NCI-H1092 treated with DMSO at 0.1 percent for 48 hours (cell line): ENCODE measurements at regions not wholly inside any gene's neighbourhood (a gene's known extent, or its start where the extent isn't known, plus 50 kb on each side); places are given as distances from the start of the nearest gene placed in this dataset.
"Not testable (repeated sequence)": the region's sequence is repeated elsewhere in the genome, so short reads cannot be mapped to it uniquely, and the experiment has no call there.

Experiments used
- DNase-seq: peaks from one replicate; lab custom pipeline; 2025; lab: John Stamatoyannopoulos, UW

DNA sequence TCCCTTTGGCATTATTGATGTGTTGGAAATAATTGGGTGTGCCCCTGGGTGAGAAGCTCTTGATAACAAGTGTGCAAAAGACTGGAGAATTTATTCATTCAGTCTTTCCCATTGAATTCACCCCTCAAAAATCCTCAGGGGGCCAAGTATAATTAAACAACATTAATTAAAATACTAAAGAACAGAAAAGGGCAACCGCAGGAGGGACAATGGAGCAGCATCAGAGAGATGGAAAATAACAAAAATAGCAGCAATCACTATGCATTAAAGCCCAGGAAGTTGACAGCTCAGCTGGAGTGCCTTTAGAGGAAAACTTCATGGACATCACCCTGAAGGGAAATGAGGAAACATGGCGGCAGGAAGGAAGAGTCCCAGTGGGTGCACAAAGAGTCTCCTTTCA, 227.6 kb downstream of the MINAR1 start:
- no peak for DNase-seq

DNA sequence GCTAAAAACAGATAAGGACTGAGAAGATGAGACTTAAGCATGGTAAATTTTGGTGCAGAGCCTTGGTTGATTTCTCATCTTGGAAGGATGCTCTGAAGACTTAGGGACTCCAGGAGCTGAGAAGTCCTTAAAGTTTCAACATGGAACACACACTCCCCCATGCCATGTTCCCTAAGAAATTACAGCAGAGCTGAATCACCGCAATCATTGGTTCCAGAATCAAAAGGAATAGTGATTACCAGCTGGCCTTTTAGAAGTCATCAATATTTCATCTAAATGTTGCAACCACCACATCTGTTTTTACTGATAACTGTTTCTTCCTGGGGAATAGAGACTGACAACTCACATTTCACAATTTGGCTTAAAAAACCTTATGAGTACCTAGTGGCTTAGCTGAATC, 229.3 kb downstream of the MINAR1 start:
- no peak for DNase-seq

DNA sequence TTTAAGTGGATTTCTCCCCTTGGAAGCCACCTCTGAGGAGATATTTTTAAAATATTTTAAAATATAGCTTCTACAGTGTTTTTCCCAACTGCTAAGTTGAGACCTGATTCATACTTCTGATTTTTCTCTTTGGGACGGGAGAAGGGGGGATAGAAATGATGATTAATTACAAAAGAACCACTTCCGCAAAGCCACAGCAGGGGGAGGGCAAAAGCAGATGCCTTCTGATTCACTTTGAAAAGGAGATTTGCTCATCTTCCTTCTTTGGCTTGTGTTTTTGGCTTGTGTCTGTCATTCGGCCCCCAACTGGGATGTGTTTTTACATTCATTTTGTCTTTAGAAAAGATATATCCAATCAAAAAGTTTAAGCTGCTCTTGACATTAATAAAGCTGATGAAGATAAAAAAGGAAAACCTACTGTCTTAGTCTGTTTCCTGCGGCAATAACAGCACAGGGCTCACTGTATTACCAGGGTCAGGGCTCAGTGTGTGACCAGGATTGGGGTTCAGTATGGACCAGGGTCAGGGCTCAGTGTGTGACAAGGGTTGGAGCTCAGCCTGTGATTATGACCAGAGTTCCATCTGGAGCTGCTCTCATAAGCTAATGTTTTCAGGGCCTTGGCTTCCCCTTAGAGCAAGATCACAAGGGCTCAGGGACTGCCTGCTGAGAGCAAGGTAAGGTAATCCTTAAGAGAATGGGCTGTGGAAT, 223.2 kb downstream of the MTHFS start:
- no peak for DNase-seq

DNA sequence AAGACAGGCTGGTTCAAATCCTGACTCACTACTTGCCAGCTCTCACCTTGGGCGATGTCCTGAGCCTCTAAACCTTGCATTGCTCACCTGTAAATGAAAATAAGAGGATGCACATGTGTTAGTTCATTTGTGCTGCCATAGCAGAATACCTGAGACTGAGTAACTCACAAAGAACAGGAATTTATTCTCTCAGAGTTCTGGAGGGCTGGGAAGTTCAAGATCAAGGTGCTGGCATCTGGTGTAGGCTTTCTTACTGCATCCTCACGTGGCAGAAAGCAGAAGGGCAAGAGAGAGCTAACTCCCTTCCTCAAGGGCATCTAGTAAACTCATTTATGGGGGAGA, 222.7 kb downstream of the MTHFS start:
- no peak for DNase-seq

DNA sequence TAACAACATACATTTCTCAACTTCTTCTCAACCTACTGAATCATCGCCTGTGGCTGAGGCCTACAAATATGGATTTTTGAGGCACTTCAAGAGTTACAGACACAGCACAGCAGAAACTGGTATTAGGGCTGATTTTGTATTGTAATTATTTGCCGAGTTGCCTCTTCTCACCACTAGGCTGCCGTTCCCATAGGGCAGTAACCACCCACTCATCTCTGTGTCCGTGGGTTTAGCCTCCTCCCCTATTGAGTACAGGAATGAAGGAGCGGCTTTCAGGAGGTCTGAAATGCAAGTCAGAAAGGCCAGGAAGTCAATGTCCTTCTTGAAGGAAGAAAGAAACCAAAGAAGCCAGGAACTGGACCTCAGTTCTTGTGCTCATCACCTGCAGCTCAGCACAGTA, 220.8 kb downstream of the MTHFS start:
- no peak for DNase-seq

DNA sequence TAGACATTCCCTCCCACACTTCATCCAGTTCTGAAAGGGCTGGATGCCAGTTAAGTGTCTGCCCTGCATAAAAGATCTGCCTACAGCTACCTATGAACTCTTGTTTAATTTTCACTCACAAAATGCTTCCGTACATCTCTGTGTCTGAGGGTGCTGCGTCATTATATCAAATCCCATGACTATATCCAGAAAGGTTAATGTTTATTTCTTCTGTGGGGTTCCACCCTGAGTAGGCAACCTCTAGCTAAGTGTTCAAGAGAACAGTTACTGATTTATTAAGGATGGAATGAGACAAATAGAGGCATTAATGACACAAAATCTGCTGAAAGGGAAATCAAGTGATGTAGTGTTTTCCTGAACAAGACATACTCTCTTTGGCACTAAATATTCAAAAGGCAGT, 220.2 kb downstream of the MTHFS start:
- DNase-seq, result no peak

DNA sequence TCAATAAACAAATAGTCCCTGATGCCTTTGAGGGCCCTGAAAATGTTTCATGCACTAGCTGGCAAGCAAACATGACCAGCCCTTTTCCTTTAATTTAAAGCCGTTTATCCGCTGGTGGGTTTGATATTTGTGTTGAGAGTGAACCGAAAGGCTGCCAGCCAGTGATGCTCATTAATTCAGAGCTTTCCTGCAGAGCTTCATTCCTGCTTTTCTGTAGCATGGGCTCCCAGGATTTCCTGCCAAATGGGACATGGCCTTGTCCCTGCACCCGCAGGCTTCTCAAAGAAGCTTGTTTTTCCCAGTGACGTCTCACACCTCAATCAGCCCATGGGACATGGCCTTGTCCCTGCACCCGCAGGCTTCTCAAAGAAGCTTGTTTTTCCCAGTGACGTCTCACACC, 219.6 kb downstream of the MTHFS start:
- DNase-seq, result no peak

DNA sequence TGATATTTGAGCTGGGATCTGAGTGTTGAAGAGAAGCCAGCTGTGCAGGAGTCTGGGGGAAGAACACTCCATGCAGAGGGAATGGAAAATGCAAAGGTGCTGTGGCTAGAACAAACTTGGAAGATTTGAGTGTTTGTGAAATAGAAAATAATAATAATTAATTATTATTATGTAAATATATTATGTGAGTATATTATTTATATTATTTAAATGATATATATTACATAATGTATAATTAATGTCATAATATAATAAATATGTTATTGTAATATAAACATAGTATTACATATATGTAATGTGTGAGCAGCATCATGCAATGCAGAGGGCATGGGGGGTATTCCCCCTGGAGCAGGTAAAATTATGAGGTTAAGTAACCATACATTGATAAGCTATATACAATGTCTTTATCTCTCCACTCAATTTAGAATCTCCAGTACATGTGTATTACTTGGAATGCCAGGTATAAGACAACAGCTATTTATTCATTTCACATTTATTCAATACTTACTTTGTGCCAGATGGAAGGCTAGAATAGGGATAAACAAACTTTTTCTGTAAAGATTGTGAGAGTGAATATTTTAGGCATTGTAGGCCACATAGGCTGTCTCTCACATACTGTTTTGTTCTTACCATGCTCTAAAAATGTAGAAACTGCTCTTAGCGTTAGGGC, 218.6 kb downstream of the MTHFS start:
- DNase-seq, result no peak

DNA sequence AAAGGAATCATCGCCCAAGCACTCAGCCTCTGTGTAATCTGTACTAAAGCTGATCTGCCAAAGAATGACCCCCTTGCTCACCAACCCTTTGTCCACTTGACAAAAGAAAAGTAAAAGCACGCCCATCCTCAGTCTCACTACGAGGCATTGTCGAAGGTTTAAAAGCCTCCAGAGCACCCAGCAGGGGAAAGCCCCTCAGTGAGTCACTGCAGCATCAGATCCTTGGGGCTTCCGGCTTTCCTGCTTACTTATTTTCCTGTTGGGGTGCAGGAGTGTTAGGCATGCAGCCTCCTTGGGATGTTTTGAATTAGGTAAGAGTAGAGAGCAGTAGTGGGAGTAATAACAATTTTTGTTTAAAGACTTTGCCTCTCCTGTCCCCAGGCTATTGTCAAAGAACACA, 216.1 kb downstream of the MTHFS start:
- DNase-seq, result no peak

DNA sequence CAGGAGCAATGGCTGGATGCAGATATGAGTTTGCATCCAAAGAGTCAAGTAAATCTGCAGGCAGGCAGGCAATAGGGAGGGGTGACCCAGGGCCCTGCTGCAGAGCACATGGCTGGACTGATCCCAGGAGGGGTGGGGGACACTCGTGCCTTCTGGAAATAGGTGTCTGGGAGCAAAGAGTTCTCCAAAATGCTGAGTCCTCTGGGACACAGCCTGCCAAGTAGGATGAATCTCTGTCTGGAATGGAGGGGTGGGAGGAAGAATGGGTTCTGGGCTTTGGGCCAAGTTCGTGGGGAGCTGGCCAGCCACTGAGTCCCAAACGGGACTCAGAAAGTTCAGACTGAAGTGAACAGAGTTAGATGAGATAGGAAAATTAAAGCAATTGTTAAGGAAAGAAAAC, 214.5 kb downstream of the MTHFS start:
- DNase-seq, result no peak

DNA sequence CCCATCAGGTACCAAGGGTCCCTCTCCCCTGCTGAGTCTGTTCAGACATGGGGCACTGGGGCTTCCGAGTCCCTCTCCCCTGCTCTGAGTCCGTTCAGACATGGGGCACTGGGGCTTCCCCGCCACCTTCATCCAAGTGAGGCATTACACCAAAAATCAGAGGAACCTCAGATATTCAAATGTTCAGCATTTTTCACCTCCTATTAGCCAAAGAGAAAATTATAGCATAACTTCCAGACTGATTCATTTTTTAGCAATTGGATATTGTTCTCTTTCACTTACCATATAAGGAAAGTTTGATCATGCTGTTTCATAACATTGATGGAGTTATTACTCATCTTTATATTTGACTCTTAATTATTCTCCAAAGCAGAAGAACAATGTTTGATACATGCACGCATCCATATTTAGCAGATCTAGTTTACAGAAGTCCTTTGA, 213.9 kb downstream of the MTHFS start:
- no peak for DNase-seq

DNA sequence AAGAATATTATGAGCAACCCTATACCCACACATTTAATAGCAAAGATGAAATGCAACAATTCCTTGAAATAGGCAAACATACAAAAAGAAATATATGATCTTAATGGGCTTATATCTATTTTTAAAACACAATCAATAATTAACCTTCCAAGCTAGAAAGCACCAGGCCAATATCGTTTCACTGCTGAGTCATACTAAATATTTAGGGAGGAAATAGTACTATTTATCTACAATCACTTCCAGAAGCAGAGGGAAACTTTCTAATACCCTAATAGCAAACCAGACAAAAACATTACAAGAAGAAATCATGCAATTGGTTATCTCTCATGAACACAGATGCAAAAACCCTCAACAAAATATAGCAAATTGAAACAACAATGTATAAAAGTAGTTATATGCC, 207.8 kb downstream of the MTHFS start:
- DNase-seq, result no peak

DNA sequence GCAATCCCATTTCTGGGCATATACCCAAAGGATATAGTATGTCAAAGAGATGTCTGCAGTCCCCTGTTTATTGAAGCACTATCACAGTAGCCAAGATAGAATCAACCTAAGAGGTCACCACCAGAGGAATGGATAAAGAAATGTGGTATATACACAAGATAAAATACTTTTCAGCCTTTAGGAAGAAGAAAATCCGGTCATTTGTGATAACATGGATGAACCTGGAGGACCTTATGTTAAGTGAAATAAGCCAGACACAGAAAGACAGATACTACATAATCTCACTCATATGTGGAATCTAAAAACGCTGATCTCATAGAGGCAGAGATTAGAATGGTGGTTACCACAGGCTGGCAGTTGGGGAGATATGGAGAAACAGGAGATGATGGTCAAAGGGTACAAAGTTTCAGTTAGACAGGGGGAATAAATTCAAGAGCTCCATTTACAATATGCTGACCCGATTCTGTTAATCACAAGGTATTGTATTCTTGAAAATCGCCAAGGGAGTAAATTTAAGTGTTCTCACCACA, 195.8 kb downstream of the MTHFS start:
- DNase-seq, result no peak

DNA sequence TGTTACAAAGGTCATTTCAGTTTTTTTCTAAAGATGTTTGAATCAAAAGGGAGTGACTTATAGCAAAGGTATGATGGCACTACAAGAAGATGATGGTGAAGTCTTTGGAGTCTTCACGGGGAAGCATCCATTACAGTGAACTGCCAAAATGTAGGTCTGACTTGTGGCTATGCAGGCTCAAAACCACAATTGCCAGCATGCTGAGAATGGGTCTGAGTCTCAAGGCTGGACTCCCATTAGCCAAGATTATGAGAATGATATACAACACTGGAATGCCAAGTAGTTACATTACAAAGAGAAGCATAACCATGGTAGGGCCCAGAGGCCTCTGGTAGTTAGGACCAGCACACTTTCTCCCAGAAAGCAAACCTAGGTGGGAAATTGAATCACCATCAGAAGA, 194.2 kb downstream of the MTHFS start:
- DNase-seq, result no peak

DNA sequence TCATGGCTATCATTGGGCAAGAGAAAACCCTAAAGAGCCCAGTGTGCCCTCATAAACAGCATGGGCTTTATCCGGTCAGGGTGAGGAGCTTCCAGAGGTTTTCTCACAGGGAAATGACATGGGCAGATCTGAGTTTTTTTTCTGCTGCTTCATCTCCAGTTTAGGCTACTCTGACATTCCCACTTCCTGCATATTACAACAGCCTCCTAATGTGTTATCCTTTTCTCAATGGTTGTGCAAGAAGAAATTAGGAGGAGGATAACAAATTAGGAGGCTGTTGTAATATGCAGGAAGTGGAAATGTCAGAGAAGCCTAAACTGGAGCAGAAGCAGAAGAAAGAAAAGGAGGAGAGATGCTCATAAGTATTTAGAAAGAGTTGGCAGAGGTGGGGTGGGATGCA, 175.6 kb downstream of the MTHFS start:
- DNase-seq, result no peak

DNA sequence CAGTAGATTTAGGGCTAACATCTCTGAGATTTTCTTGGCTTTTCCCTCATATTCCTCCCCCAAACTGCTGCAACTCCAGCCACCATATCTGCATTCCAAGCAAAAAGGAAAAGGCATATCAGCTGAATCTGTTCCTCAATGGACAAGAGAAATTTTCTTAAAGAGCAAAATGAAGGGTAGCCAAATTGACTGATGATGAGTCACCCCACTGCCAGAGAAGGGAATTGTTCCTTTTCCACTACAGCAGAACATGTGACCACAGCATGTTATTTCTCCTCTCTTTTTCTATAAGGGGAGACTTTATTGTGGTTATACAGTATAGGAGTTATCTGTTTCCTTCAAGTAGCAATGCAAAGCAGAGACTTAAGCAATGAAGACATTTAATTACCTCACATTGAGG, 172.5 kb downstream of the MTHFS start:
- DNase-seq, result no peak

DNA sequence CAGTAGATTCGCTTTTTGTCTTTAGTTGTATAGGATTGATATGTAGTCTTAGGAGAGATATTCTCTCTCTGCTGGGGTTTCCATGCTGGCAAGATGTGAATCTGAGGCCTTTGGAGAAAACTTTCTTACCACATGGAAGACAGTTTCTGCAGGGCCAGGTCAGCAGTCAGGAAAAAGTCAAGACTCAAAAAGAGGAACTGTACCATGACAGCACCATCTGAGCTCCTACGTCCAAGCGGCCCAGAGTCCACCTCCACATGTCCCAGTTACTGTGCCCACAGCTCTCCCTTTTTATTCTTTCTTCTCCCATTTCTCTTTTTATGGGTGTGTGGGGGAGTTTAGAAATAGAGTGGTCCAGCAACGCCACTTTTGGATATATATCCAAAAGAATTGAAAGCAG, 172.0 kb downstream of the MTHFS start:
- DNase-seq, result no peak

DNA sequence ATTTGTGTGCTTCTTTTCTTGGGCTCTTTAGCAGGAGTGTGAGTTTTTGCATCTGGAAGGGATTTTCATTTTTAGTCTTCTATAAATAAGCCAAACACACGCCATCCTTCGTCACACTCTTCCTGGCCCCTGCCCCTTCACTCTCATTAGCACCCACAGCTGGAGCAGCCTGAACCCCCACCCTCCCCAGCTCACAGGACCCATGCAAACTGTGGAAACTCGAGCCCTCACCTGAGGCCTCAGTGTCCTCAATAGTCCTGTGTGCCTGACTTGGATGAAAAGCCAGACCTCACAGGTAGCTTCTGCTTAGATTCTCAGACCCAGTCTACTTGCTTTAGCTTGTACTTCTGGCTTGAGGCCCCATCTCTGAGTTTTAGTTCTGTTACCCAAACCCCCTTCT, 167.9 kb downstream of the MTHFS start:
- DNase-seq, result no peak

DNA sequence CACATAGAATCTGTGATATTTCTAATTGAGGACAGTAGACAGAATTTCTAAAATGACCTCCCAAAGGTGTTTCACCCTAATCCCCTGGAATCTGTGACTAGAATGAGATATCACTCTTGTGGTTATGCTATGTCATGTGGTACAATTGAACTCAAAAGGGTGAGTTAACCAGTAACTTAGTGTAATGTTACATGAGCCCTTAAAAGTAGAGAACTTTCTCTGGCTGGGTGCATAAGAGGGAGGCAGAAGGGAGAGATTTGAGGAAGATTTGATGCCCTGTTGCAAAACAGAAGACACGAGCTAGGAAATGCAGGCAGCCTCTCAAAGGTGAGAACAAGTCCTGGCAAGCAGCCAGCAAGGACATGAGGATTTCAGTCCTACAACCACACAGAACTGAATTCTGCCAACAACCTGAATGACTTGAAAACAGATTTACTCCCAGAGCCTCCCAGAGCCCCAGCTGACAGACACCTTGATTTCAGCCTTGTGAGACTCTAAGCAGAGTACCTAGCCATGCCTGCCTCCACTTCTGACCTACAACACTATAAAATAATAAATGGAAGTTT, 160.3 kb downstream of the MTHFS start:
- DNase-seq, result no peak

DNA sequence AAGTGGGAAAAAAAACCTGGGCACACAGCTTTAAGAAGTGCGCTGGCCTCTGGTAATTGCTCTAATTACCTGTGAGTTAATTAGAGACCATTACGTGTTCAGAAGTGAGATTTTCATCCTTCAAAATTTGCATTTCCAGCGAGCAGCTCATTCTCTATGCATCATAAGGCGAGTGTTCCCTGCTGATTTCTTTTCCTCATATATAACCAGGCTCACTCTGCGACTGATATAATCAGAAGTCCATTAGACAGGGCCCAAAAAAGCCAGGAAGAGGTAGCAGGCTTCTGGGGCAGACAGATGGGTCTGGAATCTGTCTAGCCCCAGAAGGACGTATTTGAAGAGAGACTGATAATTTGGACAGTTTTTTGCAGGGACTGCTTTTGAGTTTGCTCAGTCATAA, 158.7 kb downstream of the MTHFS start:
- DNase-seq, result no peak

DNA sequence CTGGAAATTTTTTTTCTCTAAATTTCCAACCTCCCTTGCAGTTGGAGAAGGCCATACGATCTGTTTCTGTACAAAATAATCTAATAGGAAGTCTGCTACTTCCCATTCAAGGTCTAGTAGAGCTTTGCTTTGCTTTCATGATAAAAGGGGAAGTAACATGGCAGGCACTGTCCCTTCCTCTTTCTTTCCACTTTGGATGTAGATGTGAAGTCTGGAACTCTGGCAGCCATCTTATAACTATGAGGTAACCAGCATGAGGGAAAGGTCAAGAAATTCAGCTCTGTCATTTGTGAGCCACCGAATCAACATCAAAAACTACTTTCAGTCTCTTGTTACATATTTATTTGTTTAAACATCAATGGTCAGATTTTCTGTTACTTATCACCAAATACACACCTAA, 156.3 kb downstream of the MTHFS start:
- no peak for DNase-seq

DNA sequence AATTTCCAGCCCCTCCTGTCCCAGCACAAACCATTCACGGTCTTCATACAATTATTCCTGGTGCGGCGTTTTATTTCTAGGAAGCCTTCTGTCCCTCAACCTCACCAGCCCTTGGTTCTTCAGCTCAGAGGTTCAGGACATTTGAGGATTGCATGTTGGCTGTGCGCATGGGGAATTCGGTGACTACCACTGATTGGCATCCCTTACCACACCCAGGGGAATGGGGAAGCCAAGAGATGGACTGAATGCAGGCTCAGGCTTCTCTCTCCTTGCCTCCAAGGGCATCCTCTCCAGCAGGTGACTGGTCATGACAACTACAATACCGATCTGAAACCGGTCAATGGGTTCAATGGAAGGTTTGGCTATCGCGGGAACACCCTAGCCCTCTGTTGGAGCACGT, 153.8 kb downstream of the MTHFS start:
- no peak for DNase-seq

DNA sequence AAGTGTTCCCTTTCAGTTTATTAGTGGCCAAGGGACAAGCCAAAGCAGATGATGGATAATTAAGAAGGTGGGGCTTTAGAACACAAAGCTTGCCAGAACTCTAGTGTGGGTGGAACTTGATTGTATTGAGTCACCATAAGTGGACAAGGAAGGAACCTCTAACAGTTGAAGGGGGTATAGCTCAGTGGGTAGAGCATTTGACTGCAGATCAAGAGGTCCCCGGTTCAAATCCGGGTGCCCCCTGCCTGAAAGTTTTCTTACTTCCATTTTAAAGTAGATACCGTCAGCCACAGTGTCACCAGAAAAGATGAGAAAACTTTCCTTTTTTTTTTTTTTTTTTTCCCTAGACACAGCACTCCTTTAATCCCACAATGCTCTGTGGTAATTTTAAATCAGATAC, 152.3 kb downstream of the MTHFS start:
- DNase-seq, result not testable (repeated sequence)

DNA sequence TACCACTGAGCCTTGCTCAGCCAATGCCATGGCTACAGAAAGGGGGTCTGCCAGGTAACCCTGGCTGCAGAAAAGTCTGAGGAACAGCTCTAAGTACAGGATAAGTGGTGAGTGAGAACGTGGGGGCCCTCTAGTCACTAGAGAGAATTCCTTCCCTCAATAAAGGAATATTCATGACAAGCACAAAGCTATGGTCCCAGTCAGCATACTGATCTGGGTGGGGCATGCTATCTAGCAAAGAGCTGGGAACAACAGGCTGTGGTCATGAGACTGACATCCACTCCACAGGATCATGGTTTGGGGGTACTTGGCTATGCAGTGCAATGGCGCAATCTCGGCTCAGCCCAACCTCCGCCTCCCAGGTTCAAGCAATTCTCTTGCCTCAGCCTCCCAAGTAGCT, 140.4 kb downstream of the MTHFS start:
- DNase-seq, result no peak
